BJ (cell line): ENCODE measurements at regions not wholly inside any gene's neighbourhood (a gene's known extent, or its start where the extent isn't known, plus 50 kb on each side); places are given as distances from the start of the nearest gene placed in this dataset.

Experiments
- CTCF ChIA-PET: fragments of 350-600 bp; formaldehyde crosslinking; extraction: SDS; loops from one replicate; lab custom pipeline; 2021; ENCODE audit warnings: antibody characterized with exemption, inconsistent platforms; lab: Yijun Ruan, JAX
- POLR2A ChIA-PET: fragments of 300-600 bp; sonication (Branson Sonifier 250); formaldehyde crosslinking; extraction: SDS; loops from one replicate; lab custom pipeline; 2021; ENCODE audit warnings: antibody characterized with exemption; lab: Charles Lee
- DNase-seq: peaks from one replicate; pipeline ENCODE4 v3.0.0-alpha.2; 2011; ENCODE audit warnings: low read depth
- H3K27me3 ChIP-seq: 2 replicates; pipeline ENCODE4 v1.6.0; 2011; ENCODE audit warnings: low read length; ENCODE audit not compliant: control insufficient read depth, insufficient read depth
- H3K36me3 ChIP-seq: 2 replicates; pipeline ENCODE4 v1.5.1; 2011; ENCODE audit warnings: low read length; ENCODE audit not compliant: control insufficient read depth, insufficient read depth
- H3K4me3 ChIP-seq: 2 replicates; pipeline ENCODE4 v1.5.1; 2011; ENCODE audit warnings: low read depth, mild to moderate bottlenecking, control low read depth, low read length
- TF ChIP-seq, protein P1 (sequence below): IDR thresholded peaks from 2 replicates; pipeline ENCODE4 v1.5.1; 2011; ENCODE audit warnings: low read depth, mild to moderate bottlenecking, control low read depth, inconsistent platforms, low read length, moderate library complexity; ENCODE audit not compliant: insufficient read depth

DNA sequence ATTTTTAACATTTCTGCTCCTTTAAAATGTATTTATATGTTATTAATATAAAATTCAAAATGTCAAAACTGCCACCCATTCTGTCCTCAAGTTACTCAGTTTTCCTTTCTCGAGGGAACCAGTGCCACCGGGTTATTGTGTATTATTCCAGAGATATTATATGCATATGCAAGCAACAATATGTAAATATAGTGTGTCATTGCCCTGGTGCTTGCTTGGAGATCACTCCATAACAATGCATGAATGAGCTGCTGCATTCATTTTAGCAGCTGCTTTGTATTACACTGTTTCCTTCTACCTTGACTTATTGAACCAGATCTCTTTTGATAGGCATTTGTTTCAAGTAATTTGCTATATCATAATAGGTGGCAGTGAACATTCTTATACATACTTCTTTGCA lies 509.1 kb downstream of the MCTP2 start:
- TF ChIP-seq, protein P1, sequence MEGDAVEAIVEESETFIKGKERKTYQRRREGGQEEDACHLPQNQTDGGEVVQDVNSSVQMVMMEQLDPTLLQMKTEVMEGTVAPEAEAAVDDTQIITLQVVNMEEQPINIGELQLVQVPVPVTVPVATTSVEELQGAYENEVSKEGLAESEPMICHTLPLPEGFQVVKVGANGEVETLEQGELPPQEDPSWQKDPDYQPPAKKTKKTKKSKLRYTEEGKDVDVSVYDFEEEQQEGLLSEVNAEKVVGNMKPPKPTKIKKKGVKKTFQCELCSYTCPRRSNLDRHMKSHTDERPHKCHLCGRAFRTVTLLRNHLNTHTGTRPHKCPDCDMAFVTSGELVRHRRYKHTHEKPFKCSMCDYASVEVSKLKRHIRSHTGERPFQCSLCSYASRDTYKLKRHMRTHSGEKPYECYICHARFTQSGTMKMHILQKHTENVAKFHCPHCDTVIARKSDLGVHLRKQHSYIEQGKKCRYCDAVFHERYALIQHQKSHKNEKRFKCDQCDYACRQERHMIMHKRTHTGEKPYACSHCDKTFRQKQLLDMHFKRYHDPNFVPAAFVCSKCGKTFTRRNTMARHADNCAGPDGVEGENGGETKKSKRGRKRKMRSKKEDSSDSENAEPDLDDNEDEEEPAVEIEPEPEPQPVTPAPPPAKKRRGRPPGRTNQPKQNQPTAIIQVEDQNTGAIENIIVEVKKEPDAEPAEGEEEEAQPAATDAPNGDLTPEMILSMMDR: no peak
- ChIA-PET CTCF (interaction anchor here (0.6 kb wide), 1 partner anchor 102 kb away, joined by 6 read pairs; no protein-coding TSS in a partner anchor), POLR2A (no interaction called here)
- Histone ChIP-seq H3K36me3 (no peaks in the 10 kb centered on the region), H3K27me3 (no peaks in the 10 kb centered on the region), H3K4me3 (no peak overlapping the region)
- DNase-seq: no peak

DNA sequence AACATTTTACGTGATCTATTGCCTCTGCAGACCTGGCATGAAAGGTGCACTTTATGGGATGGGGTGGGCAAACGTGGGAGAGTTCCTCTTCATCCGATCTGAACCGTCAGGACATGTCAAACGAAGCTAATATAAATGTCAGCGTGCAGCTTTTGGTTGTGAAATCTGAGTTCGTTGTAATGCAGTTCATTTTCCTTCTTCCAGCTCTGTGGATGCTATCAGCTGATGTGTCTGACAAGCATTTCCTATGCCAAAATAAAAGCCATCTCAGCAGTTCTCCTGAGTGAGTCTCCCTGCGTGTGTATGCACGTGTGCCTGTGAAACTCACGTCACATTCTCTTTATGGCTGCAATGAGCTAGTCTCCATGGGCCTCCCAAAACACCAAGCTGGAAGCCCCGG lies 512.3 kb downstream of the MCTP2 start:
- H3K36me3 ChIP-seq: no peaks in the 10 kb centered on the region
- no peak for DNase-seq
- POLR2A ChIA-PET: no interaction called here
- no peaks in the 10 kb centered on the region for H3K27me3 ChIP-seq
- CTCF ChIA-PET: no interaction called here
- TF ChIP-seq, protein P1: no peak
- H3K4me3 ChIP-seq: no peak overlapping the region

DNA sequence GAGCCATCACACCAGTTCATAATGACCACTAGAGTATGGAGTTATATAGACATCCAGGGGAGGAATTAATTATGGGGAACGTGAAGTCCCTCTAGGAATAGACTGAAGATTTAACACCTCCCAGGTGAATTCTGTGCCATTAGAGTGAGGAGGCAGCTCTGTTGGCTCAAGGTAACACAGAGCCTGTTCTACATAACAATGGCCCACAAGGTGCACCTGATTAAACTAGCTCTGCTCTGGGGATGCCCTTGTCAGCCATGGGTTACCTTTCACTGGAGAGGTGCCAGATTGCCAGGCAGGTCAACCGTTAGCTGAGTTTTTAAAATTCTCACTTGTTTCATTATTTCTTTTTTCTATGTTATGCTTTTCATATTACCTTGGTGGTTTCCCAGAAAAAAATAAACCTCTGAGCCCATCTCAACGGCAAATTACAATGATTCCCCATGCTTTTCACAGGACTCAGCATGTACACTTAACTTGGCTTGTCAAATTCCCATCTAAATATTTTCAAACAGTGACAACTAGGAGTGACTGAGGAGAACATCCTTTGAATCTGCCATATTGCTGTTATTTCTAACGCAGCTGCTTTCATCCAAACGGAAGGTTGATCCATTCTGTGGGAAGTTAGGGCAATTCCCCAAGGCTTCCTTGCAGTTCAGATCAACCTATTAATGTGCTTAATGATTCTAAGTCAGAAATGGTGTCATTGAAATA lies 512.9 kb downstream of the MCTP2 start:
- TF ChIP-seq, protein P1: no peak

DNA sequence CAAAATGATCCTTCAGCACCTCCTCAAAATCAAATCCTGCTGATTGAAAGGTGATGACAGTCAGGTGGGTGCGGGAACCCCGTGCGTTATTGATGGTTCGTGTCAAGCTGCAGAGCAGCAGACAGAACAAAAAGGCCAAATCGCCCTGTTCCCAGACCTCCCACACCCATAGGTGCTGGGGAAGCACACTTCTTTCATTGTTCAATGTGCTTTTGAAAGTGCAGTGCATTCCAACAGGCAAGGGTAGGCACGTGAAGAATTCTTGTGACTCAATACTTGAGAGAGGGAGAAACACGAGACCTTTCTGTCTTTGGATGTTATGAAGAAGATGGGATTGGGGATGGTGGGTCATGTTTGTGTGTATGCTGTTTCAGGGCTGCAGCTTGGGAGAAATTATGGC lies 514.0 kb downstream of the MCTP2 start:
- TF ChIP-seq, protein P1: no peak
- Histone ChIP-seq H3K36me3 (no peaks in the 10 kb centered on the region), H3K27me3 (no peaks in the 10 kb centered on the region), H3K4me3 (no peak overlapping the region)
- POLR2A ChIA-PET: no interaction called here
- CTCF ChIA-PET: no interaction called here
- no peak for DNase-seq

More for the DNA sequence above, 512.9 kb downstream of the MCTP2 start:
- ChIA-PET POLR2A (no interaction called here), CTCF (no interaction called here)
- no peaks in the 10 kb centered on the region for H3K36me3 ChIP-seq
- no peak overlapping the region for H3K4me3 ChIP-seq
- H3K27me3 ChIP-seq: no peaks in the 10 kb centered on the region
- no peak for DNase-seq

DNA sequence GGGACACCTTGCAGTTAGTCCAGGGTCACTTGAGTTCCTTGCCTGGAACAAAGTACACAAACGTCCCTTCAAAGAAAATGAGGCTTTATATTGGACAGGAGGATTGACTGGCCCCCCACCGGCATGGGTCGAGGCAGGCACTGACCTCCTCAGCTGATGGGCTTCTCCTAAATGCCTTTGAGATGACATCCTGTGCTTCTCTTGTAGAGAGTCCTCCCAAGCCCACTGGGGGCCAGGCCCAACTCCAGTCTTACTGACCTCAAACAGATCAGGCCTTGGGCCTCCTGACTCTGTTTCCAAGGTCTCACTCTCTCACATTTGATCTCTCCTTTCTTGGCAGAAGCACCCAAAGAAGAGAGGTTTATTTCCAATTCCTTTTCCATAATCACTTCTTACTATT lies 516.1 kb downstream of the MCTP2 start:
- H3K4me3 ChIP-seq: no peak overlapping the region
- DNase-seq: no peak
- H3K27me3 ChIP-seq: no peaks in the 10 kb centered on the region
- POLR2A ChIA-PET: no interaction called here
- no peaks in the 10 kb centered on the region for H3K36me3 ChIP-seq
- CTCF ChIA-PET: no interaction called here
- TF ChIP-seq, protein P1: no peak
